PC-9 (cell line): ENCODE measurements at regions not wholly inside any gene's neighbourhood (a gene's known extent, or its start where the extent isn't known, plus 50 kb on each side); places are given as distances from the start of the nearest gene placed in this dataset.

ENCODE experiments used
- BruUV-seq: library from RNA; stranded (reverse); fragments of 400-500 nt; replicated peaks from 2 replicates; lab custom pipeline; 2021; lab: Mats Ljungman, UMichigan
- CTCF ChIA-PET: fragments of 300-600 bp; sonication (Branson Sonifier 250); formaldehyde crosslinking; loops from one replicate; lab custom pipeline; 2022; ENCODE audit warnings: antibody characterized with exemption; lab: Charles Lee
- POLR2A ChIA-PET: fragments of 300-600 bp; sonication (Branson Sonifier 250); formaldehyde crosslinking; loops from one replicate; lab custom pipeline; 2022; ENCODE audit warnings: antibody characterized with exemption; ENCODE audit not compliant: unreplicated experiment; lab: Charles Lee
- DNase-seq, 2 experiments: peaks; one replicate each; pipeline versions ENCODE4 v3.0.0 to v3.0.0-alpha.2; 2015 to 2022; ENCODE audit warnings: mixed read lengths in 1 of 2
- H2AFZ ChIP-seq: fragments of 200-600 bp; sonication (generic); 2 replicates; pipeline ENCODE4 v1.8.1; 2017; ENCODE audit warnings: antibody characterized with exemption
- H3F3A ChIP-seq: fragments of 200-600 bp; sonication (generic); 2 replicates; pipeline ENCODE4 v1.8.1; 2017; ENCODE audit warnings: antibody characterized with exemption, mild to moderate bottlenecking, low read depth; ENCODE audit not compliant: insufficient read depth
- H3K27ac ChIP-seq: fragments of 200-600 bp; sonication (generic); 2 replicates; pipeline ENCODE4 v1.6.1; 2016; ENCODE audit warnings: mixed run types
- H3K27me3 ChIP-seq: fragments of 200-600 bp; sonication (generic); 2 replicates; pipeline ENCODE4 v1.6.1; 2016; ENCODE audit warnings: low read depth, mixed run types; ENCODE audit not compliant: insufficient read depth
- H3K36me3 ChIP-seq: fragments of 200-600 bp; sonication (generic); 2 replicates; pipeline ENCODE4 v1.6.1; 2016; ENCODE audit warnings: low read depth, mixed run types
- H3K4me1 ChIP-seq: fragments of 200-600 bp; sonication (generic); replicated peaks from 2 replicates; pipeline ENCODE4 v1.6.1; 2016; ENCODE audit warnings: mixed run types; ENCODE audit not compliant: insufficient read depth
- H3K4me2 ChIP-seq: fragments of 200-600 bp; sonication (generic); 2 replicates; pipeline ENCODE4 v1.6.1; 2017; ENCODE audit warnings: mixed run types
- H3K4me3 ChIP-seq: fragments of 200-600 bp; sonication (generic); 2 replicates; pipeline ENCODE4 v1.6.1; 2016; ENCODE audit warnings: mixed run types
- H3K79me2 ChIP-seq: fragments of 200-600 bp; sonication (generic); 2 replicates; pipeline ENCODE4 v1.6.1; 2017; ENCODE audit warnings: low read depth, mixed run types
- H3K9me2 ChIP-seq: fragments of 200-600 bp; sonication (generic); 2 replicates; pipeline ENCODE4 v1.8.1; 2017; ENCODE audit warnings: mild to moderate bottlenecking; ENCODE audit not compliant: insufficient read depth
- H3K9me3 ChIP-seq: fragments of 200-600 bp; sonication (generic); 2 replicates; pipeline ENCODE4 v1.8.1; 2016; ENCODE audit warnings: low read depth; ENCODE audit not compliant: insufficient read depth
- H4K20me1 ChIP-seq: fragments of 200-600 bp; sonication (generic); 2 replicates; pipeline ENCODE4 v1.8.1; 2017; ENCODE audit not compliant: insufficient read depth
- CTCF ChIP-seq: fragments of 200-600 bp; sonication (generic); conservative IDR thresholded peaks from 2 replicates; pipeline ENCODE4 v1.6.1; 2017; ENCODE audit warnings: mixed run types, antibody characterized with exemption, mild to moderate bottlenecking, moderate library complexity
- EZH2 ChIP-seq: fragments of 200-600 bp; sonication (generic); IDR thresholded peaks from 2 replicates; pipeline ENCODE4 v1.8.0; 2017; ENCODE audit warnings: antibody characterized with exemption, low read depth
- intact Hi-C: fragments of 100-400 bp; cut with micrococcal nuclease; formaldehyde crosslinking; loops from one replicate; pipeline ENCODE4 v1.10.0; 2022; ENCODE audit not compliant: unreplicated experiment

DNA sequence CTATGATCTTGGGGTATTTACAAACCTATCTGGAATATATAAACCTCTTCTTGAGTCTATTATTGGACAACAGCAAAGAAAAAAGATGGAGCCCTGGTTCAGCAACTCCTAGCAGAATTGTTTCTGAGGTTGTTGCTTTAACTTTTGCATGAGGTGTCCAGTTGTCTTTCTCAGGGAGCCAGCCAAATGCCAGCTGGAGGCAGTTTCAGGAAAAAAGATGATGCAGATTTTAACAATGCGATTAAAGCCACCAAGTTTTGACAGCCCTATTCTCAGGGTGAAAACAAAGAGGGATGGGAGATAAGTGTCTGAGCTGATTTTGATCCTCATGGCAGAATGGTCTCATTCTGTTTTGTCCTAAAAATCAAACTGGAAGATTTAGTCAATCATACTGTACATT lies 181.6 kb upstream of the RASGRP1 start:
- no peaks in the 10 kb centered on the region for H3K79me2 ChIP-seq

GRCh38 chr15:38748710-38749109 lies 184.1 kb upstream of the RASGRP1 start:
- Histone ChIP-seq H3K36me3 (no peaks in the 10 kb centered on the region), H3K27ac (no peak overlapping the region), H3K9me3 (no peaks in the 10 kb centered on the region), H3K79me2 (no peaks in the 10 kb centered on the region), H3K4me3 (no peak overlapping the region), H3K27me3 (no peaks in the 10 kb centered on the region), H3K4me1 (no peaks in the 10 kb centered on the region), H4K20me1 (no peaks in the 10 kb centered on the region), H3K9me2 (no peaks in the 10 kb centered on the region), H2AFZ (no peak overlapping the region), H3K4me2 (no peak overlapping the region), H3F3A (no peaks in the 10 kb centered on the region)
- intact Hi-C loops, result no loop called here
- POLR2A ChIA-PET, result no interaction called here
- no peak for TF ChIP-seq EZH2
- no peak for TF ChIP-seq CTCF
- CTCF ChIA-PET, result no interaction called here
- DNase-seq, result no peak
- no TSS peak for BruUV-seq

More for the DNA sequence above, 181.6 kb upstream of the RASGRP1 start:
- Histone ChIP-seq H3K36me3 (no peaks in the 10 kb centered on the region), H3K4me2 (no peak overlapping the region), H3K9me2 (no peaks in the 10 kb centered on the region), H3K9me3 (no peaks in the 10 kb centered on the region), H3K4me1 (no peaks in the 10 kb centered on the region), H3K4me3 (no peak overlapping the region), H3F3A (no peaks in the 10 kb centered on the region), H3K27ac (no peak overlapping the region), H2AFZ (no peak overlapping the region), H4K20me1 (no peaks in the 10 kb centered on the region), H3K27me3 (no peaks in the 10 kb centered on the region)
- no TSS peak for BruUV-seq
- CTCF ChIA-PET, result no interaction called here
- DNase-seq, result no peak
- POLR2A ChIA-PET, result no interaction called here
- intact Hi-C loops, result no loop called here
- no peak for TF ChIP-seq CTCF
- TF ChIP-seq EZH2, result no peak

GRCh38 chr15:38750786-38751185 lies 186.2 kb upstream of the RASGRP1 start:
- POLR2A ChIA-PET, result no interaction called here
- no TSS peak for BruUV-seq

More at GRCh38 chr15:38750786-38751185, 186.2 kb upstream of the RASGRP1 start:
- Histone ChIP-seq H3K27ac (no peak overlapping the region), H3K36me3 (no peaks in the 10 kb centered on the region), H2AFZ (no peak overlapping the region), H3K79me2 (no peaks in the 10 kb centered on the region), H3K27me3 (no peaks in the 10 kb centered on the region), H4K20me1 (no peaks in the 10 kb centered on the region), H3K4me1 (no peaks in the 10 kb centered on the region), H3K4me3 (no peak overlapping the region), H3K9me3 (no peaks in the 10 kb centered on the region), H3K9me2 (no peaks in the 10 kb centered on the region), H3K4me2 (no peak overlapping the region), H3F3A (no peaks in the 10 kb centered on the region)
- TF ChIP-seq EZH2 (no peak), CTCF (no peak)
- intact Hi-C loops, result no loop called here
- CTCF ChIA-PET, result no interaction called here
- no peak for DNase-seq
